PC-3 (cell line): ENCODE measurements at regions not wholly inside any gene's neighbourhood (a gene's known extent, or its start where the extent isn't known, plus 50 kb on each side); places are given as distances from the start of the nearest gene placed in this dataset.

Source experiments
- ATAC-seq: fragments of 200-7000 bp; cut with Tn5 transposase; 2 replicates; pipeline ENCODE4 v1.9.1; 2020; ENCODE audit warnings: mild to moderate bottlenecking, moderate library complexity
- BruUV-seq: library from RNA; stranded (reverse); fragments of 400-500 nt; replicated peaks from 2 replicates; lab custom pipeline; 2021; lab: Mats Ljungman, UMichigan
- CTCF ChIA-PET: fragments of 300-600 bp; sonication (Branson Sonifier 250); formaldehyde crosslinking; loops from one replicate; lab custom pipeline; 2022; ENCODE audit warnings: antibody characterized with exemption; lab: Charles Lee
- POLR2A ChIA-PET: fragments of 300-600 bp; sonication (Branson Sonifier 250); formaldehyde crosslinking; loops from one replicate; lab custom pipeline; 2022; ENCODE audit warnings: antibody characterized with exemption; ENCODE audit not compliant: unreplicated experiment; lab: Charles Lee
- DNase-seq: peaks from one replicate; pipeline ENCODE4 v3.0.0-alpha.2; 2015
- H2AFZ ChIP-seq: fragments of 300-600 bp; sonication (generic); 2 replicates; pipeline ENCODE4 v1.6.0; 2016; ENCODE audit warnings: antibody characterized with exemption, low read length
- H3F3A ChIP-seq: fragments of 300-600 bp; sonication (generic); one replicate; pipeline ENCODE4 v1.6.0; 2017; ENCODE audit warnings: antibody characterized with exemption, low read length, control low read depth, mild to moderate bottlenecking; ENCODE audit not compliant: unreplicated experiment
- H3K27ac ChIP-seq: fragments of 300-600 bp; sonication (generic); 2 replicates; pipeline ENCODE4 v1.5.1; 2016; ENCODE audit warnings: mild to moderate bottlenecking, low read length
- H3K27me3 ChIP-seq: fragments of 300-600 bp; sonication (generic); 2 replicates; pipeline ENCODE4 v1.6.1; 2016; ENCODE audit warnings: low read length, mixed read lengths
- H3K36me3 ChIP-seq: fragments of 300-600 bp; sonication (generic); 2 replicates; pipeline ENCODE4 v1.6.1; 2016; ENCODE audit warnings: low read depth, mixed run types, low read length, mixed read lengths
- H3K4me1 ChIP-seq: fragments of 300-600 bp; sonication (generic); 2 replicates; pipeline ENCODE4 v1.5.1; 2016; ENCODE audit warnings: low read length; ENCODE audit not compliant: insufficient read depth
- H3K4me2 ChIP-seq: fragments of 300-600 bp; sonication (generic); 2 replicates; pipeline ENCODE4 v1.6.0; 2016; ENCODE audit warnings: low read length
- H3K4me3 ChIP-seq: fragments of 300-600 bp; sonication (generic); 2 replicates; pipeline ENCODE4 v1.5.1; 2016; ENCODE audit warnings: mild to moderate bottlenecking, low read length, mixed read lengths
- H3K79me2 ChIP-seq: fragments of 300-600 bp; sonication (generic); 2 replicates; pipeline ENCODE4 v1.6.1; 2017; ENCODE audit warnings: low read length, mixed read lengths
- H3K9ac ChIP-seq: fragments of 300-600 bp; sonication (generic); 2 replicates; pipeline ENCODE4 v1.6.0; 2016; ENCODE audit warnings: mild to moderate bottlenecking, low read length
- H3K9me2 ChIP-seq: fragments of 300-600 bp; sonication (generic); replicated peaks from 2 replicates; pipeline ENCODE4 v1.6.1; 2016; ENCODE audit warnings: mixed run types, low read length, mixed read lengths
- H3K9me3 ChIP-seq: fragments of 300-600 bp; sonication (generic); 2 replicates; pipeline ENCODE4 v1.6.1; 2016; ENCODE audit warnings: low read length, mixed read lengths
- H4K20me1 ChIP-seq: fragments of 300-600 bp; sonication (generic); 2 replicates; pipeline ENCODE4 v1.6.1; 2016; ENCODE audit warnings: low read length, mixed read lengths
- EZH2 ChIP-seq: fragments of 300-600 bp; sonication (generic); IDR thresholded peaks from one replicate; pipeline ENCODE4 v1.6.1; 2017; ENCODE audit warnings: antibody characterized with exemption, mild to moderate bottlenecking, low read length; ENCODE audit not compliant: unreplicated experiment
- EZH2phosphoT487 ChIP-seq: fragments of 300-600 bp; sonication (generic); IDR thresholded peaks from 2 replicates; pipeline ENCODE4 v1.6.1; 2018; ENCODE audit warnings: mild to moderate bottlenecking, antibody characterized with exemption, low read length, borderline replicate concordance
- intact Hi-C: fragments of 100-400 bp; cut with micrococcal nuclease; formaldehyde crosslinking; loops from 2 replicates; pipeline ENCODE4 v1.9.0; 2023
- TF ChIP-seq, protein P1 (sequence below): fragments of 300-600 bp; sonication (generic); conservative IDR thresholded peaks from 2 replicates; pipeline ENCODE4 v1.5.1; 2017; ENCODE audit warnings: antibody characterized with exemption, low read depth, mild to moderate bottlenecking, low read length

DNA sequence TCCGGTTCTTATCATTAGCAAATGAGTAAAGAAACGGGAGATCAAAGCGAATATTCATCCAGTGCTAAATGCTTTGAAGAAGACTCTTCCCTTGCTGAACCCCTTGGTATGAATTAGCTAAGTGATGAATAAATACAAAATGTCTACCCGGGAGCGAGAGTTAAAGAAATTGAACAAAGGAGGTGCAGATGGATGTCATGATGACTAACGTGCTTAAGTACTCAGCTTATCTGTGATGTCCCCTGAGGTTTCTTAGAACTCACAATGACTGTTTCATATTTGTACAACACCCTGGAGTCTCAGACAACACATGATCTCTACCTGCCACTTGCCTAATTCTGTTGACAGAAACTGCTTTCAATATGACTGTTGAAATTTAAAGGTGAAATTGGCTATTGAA, 148.5 kb downstream of the TMEM200C start:
- TF ChIP-seq EZH2phosphoT487 = no peak
- TF ChIP-seq, protein P1, sequence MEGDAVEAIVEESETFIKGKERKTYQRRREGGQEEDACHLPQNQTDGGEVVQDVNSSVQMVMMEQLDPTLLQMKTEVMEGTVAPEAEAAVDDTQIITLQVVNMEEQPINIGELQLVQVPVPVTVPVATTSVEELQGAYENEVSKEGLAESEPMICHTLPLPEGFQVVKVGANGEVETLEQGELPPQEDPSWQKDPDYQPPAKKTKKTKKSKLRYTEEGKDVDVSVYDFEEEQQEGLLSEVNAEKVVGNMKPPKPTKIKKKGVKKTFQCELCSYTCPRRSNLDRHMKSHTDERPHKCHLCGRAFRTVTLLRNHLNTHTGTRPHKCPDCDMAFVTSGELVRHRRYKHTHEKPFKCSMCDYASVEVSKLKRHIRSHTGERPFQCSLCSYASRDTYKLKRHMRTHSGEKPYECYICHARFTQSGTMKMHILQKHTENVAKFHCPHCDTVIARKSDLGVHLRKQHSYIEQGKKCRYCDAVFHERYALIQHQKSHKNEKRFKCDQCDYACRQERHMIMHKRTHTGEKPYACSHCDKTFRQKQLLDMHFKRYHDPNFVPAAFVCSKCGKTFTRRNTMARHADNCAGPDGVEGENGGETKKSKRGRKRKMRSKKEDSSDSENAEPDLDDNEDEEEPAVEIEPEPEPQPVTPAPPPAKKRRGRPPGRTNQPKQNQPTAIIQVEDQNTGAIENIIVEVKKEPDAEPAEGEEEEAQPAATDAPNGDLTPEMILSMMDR = no peak
- no peak for TF ChIP-seq EZH2
- POLR2A ChIA-PET = no interaction called here
- Histone ChIP-seq H3K9ac (no peak overlapping the region), H4K20me1 (no peaks in the 10 kb centered on the region), H3K4me3 (no peak overlapping the region), H3K9me2 (no peaks in the 10 kb centered on the region), H3K79me2 (no peaks in the 10 kb centered on the region), H3K36me3 (no peaks in the 10 kb centered on the region), H3K4me2 (no peak overlapping the region), H3K27ac (no peak overlapping the region), H3K9me3 (no peaks in the 10 kb centered on the region), H3F3A (no peaks in the 10 kb centered on the region), H3K27me3 (peaks cover 15% of the 10 kb centered on the region; the same call in 1 of the 2 replicates), H2AFZ (no peak overlapping the region), H3K4me1 (no peaks in the 10 kb centered on the region)
- no TSS peak for BruUV-seq
- ATAC-seq (no peak), DNase-seq (no peak)
- CTCF ChIA-PET = no interaction called here
- intact Hi-C loops = no loop called here

DNA sequence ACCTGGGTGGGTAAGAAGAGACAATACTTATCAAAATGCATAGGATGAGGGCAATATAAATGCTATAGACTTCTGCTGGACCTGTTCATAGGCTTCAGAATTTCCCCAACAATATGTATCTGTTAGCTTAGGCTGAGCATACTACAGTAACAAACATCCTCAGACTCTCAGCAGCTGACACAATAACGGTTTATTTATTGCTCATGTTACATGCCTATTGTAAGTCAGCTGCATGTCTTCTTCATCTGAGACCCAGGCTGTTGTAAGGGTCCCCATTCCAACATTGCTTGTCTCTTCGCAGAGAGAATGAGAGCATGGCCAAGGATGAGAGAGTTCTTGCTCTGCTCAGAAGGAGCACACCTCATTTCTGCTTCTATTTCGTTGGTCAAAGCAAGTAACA, 150.7 kb downstream of the TMEM200C start:
- Histone ChIP-seq H3K4me3 (no peak overlapping the region), H3K9ac (no peak overlapping the region), H3K27ac (no peak overlapping the region), H3K79me2 (no peaks in the 10 kb centered on the region), H3K9me3 (no peaks in the 10 kb centered on the region), H3F3A (no peaks in the 10 kb centered on the region), H3K9me2 (no peaks in the 10 kb centered on the region), H4K20me1 (no peaks in the 10 kb centered on the region), H2AFZ (no peak overlapping the region), H3K27me3 (no peaks in the 10 kb centered on the region), H3K4me2 (no peak overlapping the region), H3K4me1 (no peaks in the 10 kb centered on the region), H3K36me3 (no peaks in the 10 kb centered on the region)
- no peak for ATAC-seq
- intact Hi-C loops = no loop called here
- ChIA-PET CTCF (no interaction called here), POLR2A (no interaction called here)
- DNase-seq = no peak
- TF ChIP-seq EZH2 (no peak), EZH2phosphoT487 (no peak)
- TF ChIP-seq, protein P1 = no peak
- no TSS peak for BruUV-seq

DNA sequence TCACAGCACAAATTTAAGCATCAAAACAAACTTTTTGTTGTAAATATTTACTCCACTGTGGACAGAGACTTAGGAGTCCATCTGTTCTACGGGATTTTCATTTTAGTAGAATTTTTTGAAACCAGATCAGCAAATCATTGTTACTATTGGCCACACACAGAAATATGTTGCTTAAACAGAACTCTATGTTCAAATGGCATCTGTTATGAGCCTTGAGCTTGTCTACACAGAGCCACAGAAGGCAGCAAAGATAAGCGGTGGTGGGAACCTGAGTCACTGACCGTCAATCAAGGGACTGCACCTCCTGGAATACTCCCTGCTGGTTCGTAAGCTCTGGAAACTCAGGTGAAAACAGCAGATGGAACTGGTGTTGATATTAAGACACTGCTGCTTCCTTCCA, 156.8 kb downstream of the TMEM200C start:
- Histone ChIP-seq H3K9me2 (no peaks in the 10 kb centered on the region), H3K4me2 (no peak overlapping the region), H3K27ac (no peak overlapping the region), H3F3A (no peaks in the 10 kb centered on the region), H3K36me3 (no peaks in the 10 kb centered on the region), H3K27me3 (no peaks in the 10 kb centered on the region), H3K4me1 (no peaks in the 10 kb centered on the region), H3K9ac (no peak overlapping the region), H3K9me3 (no peaks in the 10 kb centered on the region), H3K4me3 (no peak overlapping the region), H2AFZ (no peak overlapping the region), H3K79me2 (no peaks in the 10 kb centered on the region), H4K20me1 (no peaks in the 10 kb centered on the region)
- ATAC-seq = no peak
- no peak for DNase-seq
- CTCF ChIA-PET = no interaction called here
- intact Hi-C loops = no loop called here
- POLR2A ChIA-PET = no interaction called here
- no TSS peak for BruUV-seq
- TF ChIP-seq, protein P1 = no peak
- TF ChIP-seq EZH2phosphoT487 = no peak
